SK-N-SH treated with all-trans-retinoic acid at 6 μM for 48 hours (cell line): ENCODE measurements at regions not wholly inside any gene's neighbourhood (a gene's known extent, or its start where the extent isn't known, plus 50 kb on each side); places are given as distances from the start of the nearest gene placed in this dataset.

Source experiments
- GLIS3 ChIP-seq: fragments of 250-450 bp; sonication (Bioruptor Pico); IDR thresholded peaks from 2 replicates; pipeline ENCODE4 v1.5.0; 2020; ENCODE audit warnings: mild to moderate bottlenecking, moderate library complexity
- ISL1 ChIP-seq: fragments of 250-450 bp; sonication (Bioruptor Pico); IDR thresholded peaks from 2 replicates; pipeline ENCODE4 v2.1.2; 2022; ENCODE audit warnings: mild to moderate bottlenecking, moderate library complexity
- OSR1 ChIP-seq: fragments of 250-450 bp; sonication (Bioruptor Pico); IDR thresholded peaks from 2 replicates; pipeline ENCODE4 v1.8.0; 2022; ENCODE audit warnings: moderate library complexity, mild to moderate bottlenecking, inconsistent platforms
- RARB ChIP-seq: fragments of 250-450 bp; sonication (Bioruptor Pico); IDR thresholded peaks from 2 replicates; pipeline ENCODE4 v1.8.0; 2021; ENCODE audit warnings: mild to moderate bottlenecking, moderate library complexity
- SNAI2 ChIP-seq: fragments of 250-450 bp; sonication (Bioruptor Pico); IDR thresholded peaks from 2 replicates; pipeline ENCODE4 v1.5.0; 2020; ENCODE audit warnings: mild to moderate bottlenecking, moderate library complexity
- ZC3H10 ChIP-seq: fragments of 250-450 bp; sonication (Bioruptor Pico); IDR thresholded peaks from 2 replicates; pipeline ENCODE4 v1.5.1; 2021; ENCODE audit warnings: mild to moderate bottlenecking, moderate library complexity

- no peak for TF ChIP-seq SNAI2 (CRISPR knock-in tag)
- TF ChIP-seq OSR1 (CRISPR knock-in tag), result no peak
- no peak for TF ChIP-seq ISL1 (CRISPR knock-in tag)
- no peak for TF ChIP-seq GLIS3
- TF ChIP-seq RARB (CRISPR knock-in tag), result no peak
- no peak for TF ChIP-seq ZC3H10 (CRISPR knock-in tag)
Measured at GRCh38 chr6:170082067-170082466, 208.8 kb downstream of the DLL1 start.
